HG03025 (cell line): ENCODE measurements at regions not wholly inside any gene's neighbourhood (a gene's known extent, or its start where the extent isn't known, plus 50 kb on each side); places are given as distances from the start of the nearest gene placed in this dataset.

Source experiments
- ATAC-seq: cut with Tn5 transposase; IDR thresholded peaks from one replicate; pipeline ENCODE4 v1.9.1; 2021; ENCODE audit warnings: mild to moderate bottlenecking, moderate library complexity; ENCODE audit not compliant: unreplicated experiment, low FRiP score

GRCh38 chr16:65889533-65889966, 476.9 kb upstream of the CDH5 start:
- no peak for ATAC-seq

DNA sequence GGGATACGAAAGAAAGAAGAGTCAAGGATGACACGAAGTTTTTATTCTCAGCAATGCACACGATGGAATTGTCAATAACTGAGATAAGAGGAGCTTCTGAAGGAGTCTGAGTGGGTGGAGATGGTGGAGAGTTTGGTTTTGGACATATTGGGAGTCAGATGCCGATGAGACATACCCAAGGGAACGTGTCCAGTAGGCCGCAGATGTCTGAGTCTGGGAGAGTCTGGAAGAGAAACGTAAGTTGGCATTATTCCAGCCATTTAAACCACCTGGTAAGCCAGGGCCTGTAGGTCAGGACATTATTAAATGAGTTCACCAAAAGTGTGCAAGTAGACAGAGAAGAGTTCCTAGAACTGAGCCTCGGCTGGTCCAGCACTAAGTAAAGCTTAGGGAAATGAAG, 478.3 kb upstream of the CDH5 start:
- ATAC-seq: no peak

- no peak for ATAC-seq
Observed at GRCh38 chr16:65884018-65884417, 482.5 kb upstream of the CDH5 start.

GRCh38 chr16:65878347-65878746, 488.1 kb upstream of the CDH5 start:
- ATAC-seq: no peak

GRCh38 chr16:65876624-65877023, 489.9 kb upstream of the CDH5 start:
- ATAC-seq: no peak

GRCh38 chr16:65876056-65876408, 490.5 kb upstream of the CDH5 start:
- ATAC-seq: no peak

DNA sequence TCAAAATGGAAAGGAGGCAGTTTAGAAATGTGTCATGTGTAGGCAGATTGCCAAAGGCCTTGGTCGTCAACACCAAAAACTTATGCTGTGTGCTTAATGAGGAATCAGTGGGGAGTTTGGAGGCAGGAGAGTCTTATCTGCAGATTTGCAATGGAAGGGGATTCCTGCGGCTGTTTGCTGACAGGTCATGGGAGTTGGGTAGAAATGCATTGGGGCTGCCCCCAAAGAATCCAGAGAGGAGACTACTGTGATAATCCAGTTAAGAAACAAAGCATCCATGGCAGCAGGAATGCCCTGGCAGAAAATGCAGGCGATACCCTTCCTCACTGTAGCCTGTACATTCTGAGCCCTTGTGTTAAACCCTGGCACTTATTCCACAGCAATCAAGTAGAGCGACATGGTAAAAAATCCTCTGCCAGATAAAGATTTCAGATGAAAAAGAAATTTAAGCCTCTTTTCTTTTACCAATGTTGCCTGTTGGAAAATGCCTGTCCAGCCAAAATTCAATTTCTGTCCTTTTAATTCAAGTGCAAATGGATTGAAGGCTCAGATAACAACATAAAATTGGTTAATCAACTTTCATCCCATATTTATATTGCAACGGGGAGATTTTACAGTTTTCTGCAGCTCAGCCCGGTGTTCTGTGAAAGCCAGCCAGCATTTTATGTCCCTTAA, 491.0 kb upstream of the CDH5 start:
- ATAC-seq: no peak

DNA sequence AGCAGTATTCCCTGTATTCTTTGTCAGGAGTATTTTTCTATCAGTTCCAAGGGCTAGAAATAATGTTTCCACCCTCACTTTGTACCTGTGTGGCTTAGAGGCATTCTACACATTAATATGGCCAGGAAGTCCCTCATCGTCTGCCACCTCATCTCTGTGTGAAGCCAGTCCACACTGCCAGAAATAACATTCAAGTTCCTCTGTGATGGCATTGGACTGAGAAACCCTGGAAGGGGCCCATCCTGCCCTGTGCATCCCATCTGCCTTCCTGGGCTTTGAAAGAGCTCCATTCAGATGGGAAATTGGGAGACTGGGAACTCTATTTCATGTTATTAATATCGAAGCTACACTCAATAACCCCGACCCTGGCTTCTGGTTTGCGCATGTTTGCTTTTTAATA, 497.2 kb upstream of the CDH5 start:
- no peak for ATAC-seq

GRCh38 chr16:65867276-65867960, 499.1 kb upstream of the CDH5 start:
- no peak for ATAC-seq

DNA sequence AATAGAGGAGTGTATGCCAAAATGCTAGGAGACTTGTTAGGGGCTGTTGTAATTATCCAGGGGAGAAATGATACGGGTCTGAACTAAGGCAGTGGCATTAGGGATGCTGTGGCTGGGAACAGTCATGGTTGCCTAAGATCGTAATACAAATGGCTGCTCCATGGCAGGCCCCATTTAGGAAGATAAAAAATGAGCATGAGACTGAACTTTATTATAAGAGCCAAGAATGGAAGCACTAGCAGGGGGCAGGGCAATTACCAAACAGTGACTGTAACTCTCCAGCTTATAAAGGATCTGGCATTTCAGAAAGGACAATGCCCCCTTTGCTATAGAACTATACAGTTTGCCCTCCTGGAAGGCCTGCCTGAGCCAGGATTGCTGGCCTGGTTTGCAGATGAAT, 503.3 kb upstream of the CDH5 start:
- ATAC-seq: no peak

DNA sequence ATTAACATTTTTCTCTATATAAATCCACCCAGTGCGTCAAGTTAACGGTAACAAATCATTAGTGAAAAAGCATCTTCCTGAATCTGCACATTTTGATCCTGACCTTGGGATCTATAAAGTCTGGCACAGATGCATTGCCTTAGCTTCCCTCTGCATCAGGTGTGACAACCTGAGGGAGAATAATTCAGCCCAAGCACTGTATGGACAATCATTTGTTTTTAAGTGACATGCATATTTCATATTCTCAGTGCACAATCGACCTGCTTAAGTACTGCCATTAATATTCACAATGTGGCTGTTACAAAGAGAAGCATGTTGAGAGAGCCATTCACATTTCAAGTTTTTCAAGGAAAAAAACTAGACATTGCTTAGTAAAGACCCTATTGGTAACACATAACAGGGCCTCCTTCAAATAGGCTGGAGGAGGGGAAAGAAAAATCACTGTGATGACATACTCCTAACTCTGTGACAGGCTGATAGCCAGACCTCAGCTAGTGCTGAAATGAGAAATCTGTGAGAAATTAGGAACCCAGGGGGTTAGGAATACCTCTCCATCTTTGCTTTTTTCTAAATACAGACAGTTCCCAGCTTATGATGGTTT, 505.3 kb upstream of the CDH5 start:
- ATAC-seq: no peak

- no peak for ATAC-seq
Observed at GRCh38 chr16:65855171-65856145, 511.0 kb upstream of the CDH5 start.

- ATAC-seq: no peak
Observed at GRCh38 chr16:65846210-65846602, 520.3 kb upstream of the CDH5 start.

GRCh38 chr16:65845466-65846209, 520.9 kb upstream of the CDH5 start:
- ATAC-seq: no peak

DNA sequence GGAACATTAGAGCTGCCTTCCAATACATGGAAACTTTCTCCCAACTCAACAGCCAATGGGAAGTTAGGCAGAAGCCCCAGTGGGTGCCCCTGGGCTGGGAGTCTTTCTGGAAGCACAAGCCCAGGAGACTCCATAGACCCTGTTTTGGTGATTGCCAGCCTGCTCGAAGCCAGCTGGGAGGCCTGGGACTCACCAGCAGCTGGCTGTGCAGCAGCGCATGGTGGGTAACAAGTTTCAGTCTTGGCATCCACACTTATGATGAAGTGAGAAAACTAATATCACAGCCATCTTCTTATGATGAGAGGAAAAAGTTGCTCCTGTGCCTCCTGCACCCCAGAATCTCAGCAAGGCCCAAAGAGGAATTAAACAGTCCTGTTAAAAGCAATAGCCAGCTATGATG, 522.5 kb upstream of the CDH5 start:
- ATAC-seq: no peak

DNA sequence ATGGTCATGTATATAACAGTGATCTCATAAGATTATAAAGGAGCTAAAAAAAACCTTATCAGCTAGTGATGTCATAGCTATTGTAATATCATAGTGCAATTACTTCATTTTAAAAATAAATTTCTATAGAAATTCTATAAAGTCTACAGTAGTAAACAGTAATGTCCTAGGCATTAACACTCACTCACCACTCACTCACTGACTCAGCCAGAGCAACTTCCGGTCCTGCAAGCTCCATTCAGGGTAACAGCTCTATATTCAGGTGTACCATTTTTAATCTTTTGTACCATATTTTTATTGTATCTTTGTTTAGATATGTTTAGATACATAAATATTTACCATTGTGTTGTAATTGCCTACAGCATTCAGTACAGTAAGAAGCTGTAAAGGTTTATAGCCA, 524.4 kb upstream of the CDH5 start:
- ATAC-seq: no peak

DNA sequence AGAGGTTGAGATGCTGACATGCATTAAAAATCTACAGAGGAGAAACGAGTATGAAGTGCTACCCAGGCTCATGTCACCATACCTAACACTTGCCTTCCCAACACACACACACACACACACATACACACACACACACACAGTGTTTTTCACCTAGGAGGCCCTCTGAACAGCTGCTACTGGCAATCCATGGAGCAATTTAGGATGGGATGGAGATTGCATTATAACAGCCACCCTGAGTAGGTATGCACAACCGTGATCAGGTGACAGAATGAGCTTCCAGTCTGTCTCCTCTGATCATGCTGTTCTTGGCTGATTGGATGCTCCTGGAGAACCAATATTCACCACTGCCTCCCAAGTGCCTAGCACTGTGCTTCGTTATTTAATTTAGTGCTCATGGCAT, 528.5 kb upstream of the CDH5 start:
- ATAC-seq: no peak

DNA sequence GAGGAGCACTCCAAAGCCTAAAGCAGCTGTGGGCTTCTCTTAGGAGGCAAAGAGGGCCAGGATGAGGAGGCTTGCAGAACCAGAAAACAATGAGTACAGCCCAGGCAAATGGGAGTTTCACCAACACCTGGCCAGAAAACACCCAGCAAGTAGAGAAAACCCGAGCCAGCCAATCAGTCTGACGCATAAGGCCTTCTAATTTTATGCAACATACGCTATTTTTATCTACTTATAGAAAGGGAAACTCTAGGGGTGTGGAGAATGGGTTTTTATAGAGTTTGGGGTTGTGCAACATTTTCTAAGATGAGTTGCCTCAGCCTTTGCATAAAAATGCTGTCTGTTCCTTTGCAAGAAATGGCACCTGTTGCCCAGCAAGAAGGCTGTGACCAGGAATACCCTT, 529.0 kb upstream of the CDH5 start:
- no peak for ATAC-seq

- no peak for ATAC-seq
Observed at GRCh38 chr16:65834688-65835087, 531.8 kb upstream of the CDH5 start.

DNA sequence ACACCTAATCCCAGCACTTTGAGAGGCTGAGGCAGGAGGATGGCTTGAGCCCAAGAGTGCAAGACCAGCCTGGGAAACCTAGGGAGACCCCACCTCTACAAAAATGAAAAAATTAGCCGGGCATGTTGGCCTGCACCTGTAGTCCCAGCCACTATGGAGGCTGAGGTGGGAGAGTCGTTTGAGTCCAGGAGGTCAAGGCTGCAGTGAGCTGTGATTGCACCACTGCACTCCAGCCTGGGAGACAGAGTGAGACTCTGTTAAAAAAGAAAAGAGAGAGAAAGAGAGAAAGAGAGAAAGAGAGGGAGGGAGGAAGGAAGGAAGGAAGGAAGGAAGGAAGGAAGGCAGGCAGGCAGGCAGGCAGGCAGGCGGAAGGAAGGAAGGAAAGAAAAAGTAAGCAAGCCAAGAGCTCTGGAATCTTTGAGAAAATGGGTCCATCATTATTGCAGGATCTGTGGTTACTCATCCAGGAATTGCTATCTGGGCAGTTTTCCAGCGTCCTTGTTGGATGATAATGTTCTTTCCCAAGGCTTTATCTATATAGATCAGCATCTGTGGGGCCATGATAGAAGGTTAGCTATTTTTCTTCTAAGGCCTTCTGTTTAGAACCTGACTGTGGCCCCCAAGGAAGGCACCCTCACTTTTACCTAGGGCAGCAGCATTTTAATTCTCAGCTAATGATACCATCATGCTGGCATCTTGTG, 533.2 kb upstream of the CDH5 start:
- no peak for ATAC-seq
